Mesodermal cell (in vitro differentiated cells): ENCODE measurements at regions not wholly inside any gene's neighbourhood (a gene's known extent, or its start where the extent isn't known, plus 50 kb on each side); places are given as distances from the start of the nearest gene placed in this dataset.

Experiments used
- H3K27ac ChIP-seq: 2 replicates; pipeline ENCODE4 v1.7.0; 2013; ENCODE audit warnings: mild to moderate bottlenecking, low read depth, low read length, moderate library complexity; ENCODE audit not compliant: severe bottlenecking
- H3K36me3 ChIP-seq: 2 replicates; pipeline ENCODE4 v1.7.1; 2013; ENCODE audit warnings: mild to moderate bottlenecking, low read length, moderate library complexity; ENCODE audit not compliant: control insufficient read depth, insufficient read depth
- H3K4me1 ChIP-seq: one replicate; pipeline ENCODE4 v1.7.1; 2013; ENCODE audit warnings: mild to moderate bottlenecking, low read length; ENCODE audit not compliant: insufficient read depth, control insufficient read depth, poor library complexity, severe bottlenecking
- H3K4me3 ChIP-seq: 2 replicates; pipeline ENCODE4 v1.7.0; 2013; ENCODE audit warnings: low read length, control low read depth, mild to moderate bottlenecking; ENCODE audit not compliant: insufficient read depth, poor library complexity, severe bottlenecking; ENCODE audit errors: extremely low read depth
- H3K9me3 ChIP-seq: 2 replicates; pipeline ENCODE4 v1.7.1; 2013; ENCODE audit warnings: mild to moderate bottlenecking, low read length, moderate library complexity; ENCODE audit not compliant: control insufficient read depth
- WGBS, 2 experiments: methylation state at CpG; one replicate each; pipeline ENCODE4 v1.1.5; 2013; ENCODE audit warnings: missing lambda C conversion rate in 2 of 2; ENCODE audit not compliant: insufficient coverage in 2 of 2; 5-methylcytosine and 5-hydroxymethylcytosine counted together

DNA sequence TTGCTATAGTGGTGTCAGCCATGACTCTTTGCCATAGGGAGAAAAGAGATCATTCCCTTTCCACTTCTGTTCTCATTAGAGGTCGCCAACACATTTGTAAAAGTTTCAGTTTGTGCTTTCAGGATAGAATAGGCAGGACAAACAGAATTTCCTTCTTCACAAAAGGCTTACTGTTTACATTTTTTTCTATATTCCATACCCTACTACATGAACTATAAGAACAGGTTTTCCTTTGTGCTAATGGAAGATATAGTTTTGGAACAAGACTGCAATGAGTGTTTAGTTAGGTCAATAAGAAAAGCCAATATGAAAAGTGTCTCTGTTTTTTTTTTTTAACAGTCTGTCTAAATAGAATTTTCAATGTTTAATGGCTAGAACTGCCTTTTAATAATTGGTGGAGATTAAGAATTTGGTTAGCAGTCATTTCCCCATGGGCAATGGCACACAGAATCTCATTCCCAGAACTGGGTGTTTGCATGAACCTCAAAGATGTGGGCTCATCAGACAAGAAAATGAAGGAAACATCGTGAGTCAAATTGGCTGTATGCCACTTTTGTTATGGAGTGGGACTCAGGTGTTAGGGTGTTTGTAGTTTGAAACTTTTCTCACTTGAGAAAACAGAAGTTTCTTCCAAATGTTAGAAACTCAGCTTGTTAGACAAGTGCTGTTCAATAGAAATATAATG is 75.2 kb upstream of the PRLR start:
- H3K36me3 ChIP-seq: no peaks in the 10 kb centered on the region
- H3K27ac ChIP-seq: no peak overlapping the region
- no peaks in the 10 kb centered on the region for H3K9me3 ChIP-seq
- 73 to 80% methylated on average over 1 of the region's 2 CpGs for WGBS, 2 experiments
- no peaks in the 10 kb centered on the region for H3K4me1 ChIP-seq
- H3K4me3 ChIP-seq: no peak overlapping the region

GRCh38 chr5:35304291-35304690 is 74.0 kb upstream of the PRLR start:
- WGBS, 2 experiments: 67 to 80% methylated on average over 1 of the region's 1 CpG
- Histone ChIP-seq H3K9me3 (no peaks in the 10 kb centered on the region), H3K4me1 (no peaks in the 10 kb centered on the region), H3K4me3 (no peak overlapping the region), H3K36me3 (no peaks in the 10 kb centered on the region), H3K27ac (no peak overlapping the region)

GRCh38 chr5:35303152-35303551 is 72.9 kb upstream of the PRLR start:
- Histone ChIP-seq H3K36me3 (no peaks in the 10 kb centered on the region), H3K9me3 (no peaks in the 10 kb centered on the region), H3K27ac (no peak overlapping the region), H3K4me1 (no peaks in the 10 kb centered on the region), H3K4me3 (no peak overlapping the region)
- WGBS, 2 experiments: 87 to 100% methylated on average over 1 to 2 of the region's 2 CpGs

DNA sequence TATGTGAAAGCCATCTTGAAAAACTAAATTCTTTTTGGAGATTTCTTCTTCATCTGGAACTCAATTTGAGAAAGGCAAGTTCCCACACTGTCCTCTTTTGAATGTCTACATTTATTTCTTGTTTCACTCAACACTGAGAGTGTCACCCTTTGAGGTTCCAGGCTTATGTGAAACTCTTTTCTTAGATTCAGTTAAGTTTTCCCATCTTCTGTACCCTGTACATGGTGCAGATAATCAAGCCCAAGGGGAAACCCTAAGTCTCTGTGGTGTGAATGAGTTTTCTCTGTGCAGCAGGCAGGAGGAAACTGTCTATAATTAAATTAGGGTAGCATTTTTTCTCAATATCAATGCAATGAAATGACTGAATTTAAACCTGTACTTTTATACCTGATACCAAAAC is 72.3 kb upstream of the PRLR start:
- Histone ChIP-seq H3K9me3 (no peaks in the 10 kb centered on the region), H3K4me3 (no peak overlapping the region), H3K27ac (no peak overlapping the region), H3K4me1 (no peaks in the 10 kb centered on the region), H3K36me3 (no peaks in the 10 kb centered on the region)

DNA sequence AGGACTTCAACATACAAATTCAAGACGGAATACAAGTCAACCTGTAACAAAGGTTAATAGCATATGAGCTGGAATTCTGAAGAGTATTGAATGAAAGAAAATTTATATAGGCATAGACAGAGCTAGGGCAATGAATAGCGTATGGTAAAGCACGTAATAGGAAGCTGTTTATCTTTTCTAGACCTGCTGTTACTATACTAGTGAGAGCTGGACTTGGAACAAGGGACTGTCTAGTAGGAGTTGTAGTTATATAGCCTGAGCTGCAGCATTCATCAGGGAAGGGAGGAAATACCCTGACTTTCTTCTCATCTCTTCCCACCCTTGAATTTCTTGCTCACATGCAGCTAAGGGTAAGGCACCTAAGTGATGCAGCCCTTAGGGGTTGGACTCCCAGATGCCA is 67.5 kb upstream of the PRLR start:
- no peaks in the 10 kb centered on the region for H3K9me3 ChIP-seq
- no peaks in the 10 kb centered on the region for H3K4me1 ChIP-seq
- H3K27ac ChIP-seq: no peak overlapping the region
- WGBS, 2 experiments: 86 to 100% methylated on average over 2 of the region's 3 CpGs
- no peak overlapping the region for H3K4me3 ChIP-seq
- no peaks in the 10 kb centered on the region for H3K36me3 ChIP-seq

- Histone ChIP-seq H3K4me1 (no peaks in the 10 kb centered on the region), H3K27ac (no peak overlapping the region), H3K36me3 (no peaks in the 10 kb centered on the region), H3K4me3 (no peak overlapping the region), H3K9me3 (no peaks in the 10 kb centered on the region)
- no CpG with 5 or more reads among the region's 2 CpGs for WGBS, 2 experiments
Measured at GRCh38 chr5:35294976-35295375, 64.7 kb upstream of the PRLR start.

DNA sequence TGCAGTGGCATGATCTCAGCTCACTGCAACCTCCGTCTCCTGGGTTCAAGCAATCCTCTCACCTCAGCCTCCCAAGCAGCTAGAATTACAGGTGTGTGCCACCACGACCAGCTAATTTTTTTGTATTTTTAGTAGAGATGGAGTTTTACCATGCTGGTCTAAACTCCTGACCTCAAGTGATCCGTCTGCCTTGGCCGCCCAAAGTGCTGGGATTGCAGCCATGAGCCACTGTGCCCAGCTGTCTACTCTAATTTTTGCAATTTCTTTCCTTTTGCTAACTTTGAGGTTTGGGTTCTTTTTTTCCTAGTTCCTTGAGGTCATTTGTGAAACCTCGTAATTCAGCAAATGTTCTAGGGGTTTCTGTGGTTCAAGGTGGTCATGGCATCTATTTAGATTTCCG is 63.7 kb upstream of the PRLR start:
- H3K36me3 ChIP-seq: no peaks in the 10 kb centered on the region

GRCh38 chr5:35285435-35285834 is 55.1 kb upstream of the PRLR start:
- no CpG with 5 or more reads among the region's 3 CpGs for WGBS, 2 experiments
- Histone ChIP-seq H3K4me3 (no peak overlapping the region), H3K9me3 (no peaks in the 10 kb centered on the region), H3K27ac (no peak overlapping the region), H3K4me1 (no peaks in the 10 kb centered on the region), H3K36me3 (no peaks in the 10 kb centered on the region)

More for the DNA sequence above, 63.7 kb upstream of the PRLR start:
- Histone ChIP-seq H3K9me3 (no peaks in the 10 kb centered on the region), H3K27ac (no peak overlapping the region), H3K4me1 (no peaks in the 10 kb centered on the region), H3K4me3 (no peak overlapping the region)
- 94 to 100% methylated on average over 1 to 3 of the region's 6 CpGs for WGBS, 2 experiments

- no peak overlapping the region for H3K27ac ChIP-seq
- H3K9me3 ChIP-seq: no peaks in the 10 kb centered on the region
- H3K4me1 ChIP-seq: no peaks in the 10 kb centered on the region
- H3K36me3 ChIP-seq: no peaks in the 10 kb centered on the region
- WGBS, 2 experiments: no CpG with 5 or more reads among the region's 1 CpG
- no peak overlapping the region for H3K4me3 ChIP-seq
Measured at GRCh38 chr5:35285011-35285410, 54.7 kb upstream of the PRLR start.

DNA sequence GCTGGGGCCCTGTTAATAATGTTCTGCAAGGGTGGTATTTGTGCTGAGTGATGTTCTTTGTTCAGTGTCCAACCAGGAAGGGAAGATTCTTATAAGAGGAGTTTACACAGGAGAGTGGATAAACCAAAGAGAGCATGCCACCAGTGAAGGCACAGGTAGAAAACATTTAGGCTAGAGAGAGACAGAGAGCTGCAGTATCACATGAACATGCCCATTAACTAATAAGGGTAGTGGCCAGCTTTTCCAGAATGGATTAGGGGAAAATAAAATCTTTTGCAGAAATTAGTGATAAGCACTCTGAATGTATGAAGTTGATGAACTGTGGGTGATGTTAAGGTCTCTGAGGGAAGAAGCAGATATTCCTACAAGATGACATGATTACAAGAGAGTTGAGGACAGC is 54.1 kb upstream of the PRLR start:
- H3K4me3 ChIP-seq: no peak overlapping the region
- no peaks in the 10 kb centered on the region for H3K9me3 ChIP-seq
- no peaks in the 10 kb centered on the region for H3K4me1 ChIP-seq
- H3K36me3 ChIP-seq: no peaks in the 10 kb centered on the region
- no peak overlapping the region for H3K27ac ChIP-seq

GRCh38 chr5:35282810-35283209 is 52.5 kb upstream of the PRLR start:
- Histone ChIP-seq H3K4me1 (no peaks in the 10 kb centered on the region), H3K9me3 (no peaks in the 10 kb centered on the region), H3K27ac (no peak overlapping the region), H3K36me3 (no peaks in the 10 kb centered on the region), H3K4me3 (no peak overlapping the region)
- no CpG with 5 or more reads among the region's 1 CpG for WGBS, 2 experiments
